ENCODE measurements at regions not wholly inside any gene's neighbourhood (a gene's known extent, or its start where the extent isn't known, plus 50 kb on each side); places are given as distances from the start of the nearest gene placed in this dataset.
"Not testable (repeated sequence)": the region's sequence is repeated elsewhere in the genome, so short reads cannot be mapped to it uniquely, and the experiment has no call there.

DNA sequence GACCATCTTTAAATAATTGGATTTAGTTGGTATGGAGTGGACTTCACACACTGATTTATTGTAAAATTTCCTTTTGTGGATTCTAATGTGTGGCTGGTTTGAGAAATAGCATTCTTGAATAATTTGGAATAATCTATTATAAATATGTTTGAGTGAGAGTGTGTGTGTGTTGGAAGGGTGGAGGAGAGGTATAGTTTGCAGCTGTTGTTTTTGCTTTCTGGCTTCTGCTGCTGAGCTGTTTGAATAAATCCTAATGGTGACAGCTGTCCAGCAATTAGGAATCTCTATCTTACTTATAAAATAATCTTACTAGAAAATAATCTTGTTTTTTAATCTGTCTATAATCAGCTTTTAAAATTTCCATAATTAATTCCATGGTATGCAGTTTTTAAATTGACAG is 1283.0 kb upstream of the CDH2 start:
- no peak for DNase-seq

GRCh38 chr18:29457316-29457889 is 1280.5 kb upstream of the CDH2 start:
- no peak for DNase-seq

GRCh38 chr18:29449424-29449823 is 1272.5 kb upstream of the CDH2 start:
- no peak for DNase-seq

DNA sequence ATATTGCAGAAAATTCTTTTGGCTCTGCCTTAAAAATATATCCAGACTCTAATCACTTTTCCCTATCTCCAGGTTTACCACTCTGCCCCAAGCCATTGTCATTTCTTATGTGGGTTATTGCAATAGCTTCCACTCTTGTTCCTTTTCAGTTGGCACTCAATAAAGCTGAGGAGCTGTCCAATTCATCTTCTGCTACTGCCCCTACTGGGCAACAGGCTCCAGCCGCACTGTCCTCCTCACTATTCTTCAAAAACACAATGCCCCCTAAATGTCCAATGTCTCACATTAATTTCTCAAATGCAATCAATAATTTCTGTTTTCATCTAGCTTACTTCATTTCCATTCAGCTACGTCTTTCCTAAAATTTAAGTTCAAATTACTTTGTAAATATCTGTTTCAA is 1262.5 kb upstream of the CDH2 start:
- no peak for DNase-seq

DNA sequence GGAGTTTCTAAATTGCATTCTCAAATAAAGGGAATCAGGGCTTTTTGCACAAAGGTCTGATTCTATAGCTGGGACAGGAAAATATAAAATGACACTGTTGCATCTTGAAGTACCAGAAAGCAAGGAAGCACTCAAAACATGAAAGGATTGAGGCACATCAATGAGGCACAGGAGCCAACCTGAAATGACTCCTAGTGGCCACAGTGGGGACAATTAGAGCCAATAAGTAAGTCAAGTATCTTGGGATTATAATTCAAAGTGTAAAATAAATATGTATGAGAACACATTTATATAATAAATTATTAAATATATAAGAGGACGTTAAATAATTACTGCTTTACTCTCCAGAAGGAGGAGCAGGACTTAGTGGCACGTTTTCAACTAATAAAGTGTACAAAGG is 1259.5 kb upstream of the CDH2 start:
- DNase-seq = no peak

GRCh38 chr18:29434650-29435049 is 1257.7 kb upstream of the CDH2 start:
- no peak for DNase-seq

- no peak for DNase-seq
Observed at GRCh38 chr18:29430416-29430815, 1253.5 kb upstream of the CDH2 start.

GRCh38 chr18:29418136-29418535 is 1241.2 kb upstream of the CDH2 start:
- DNase-seq = no peak

DNA sequence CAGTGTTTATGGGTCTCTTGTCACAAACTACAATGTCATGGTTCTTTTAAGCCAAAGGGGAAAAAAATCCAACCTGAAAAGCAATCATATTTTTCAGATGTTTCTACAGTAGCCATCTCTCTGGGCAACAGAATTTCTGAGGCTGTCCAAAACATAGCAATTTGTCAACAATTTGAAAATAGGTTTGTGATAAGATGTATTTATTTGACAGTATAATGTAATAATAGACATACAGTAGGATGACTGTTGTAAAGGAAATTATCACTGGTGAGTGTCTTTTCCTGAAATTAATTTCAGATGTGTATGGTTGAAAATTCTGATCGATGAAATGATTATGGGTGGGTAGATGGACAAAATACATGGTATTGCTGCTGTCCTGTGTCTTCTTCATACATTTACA is 1230.1 kb upstream of the CDH2 start:
- no peak for DNase-seq

GRCh38 chr18:29397536-29397935 is 1220.6 kb upstream of the CDH2 start:
- DNase-seq = no peak

GRCh38 chr18:29383311-29384273 is 1206.7 kb upstream of the CDH2 start:
- DNase-seq = no peak

- no peak for DNase-seq
Observed at GRCh38 chr18:29378651-29379136, 1201.8 kb upstream of the CDH2 start.

DNA sequence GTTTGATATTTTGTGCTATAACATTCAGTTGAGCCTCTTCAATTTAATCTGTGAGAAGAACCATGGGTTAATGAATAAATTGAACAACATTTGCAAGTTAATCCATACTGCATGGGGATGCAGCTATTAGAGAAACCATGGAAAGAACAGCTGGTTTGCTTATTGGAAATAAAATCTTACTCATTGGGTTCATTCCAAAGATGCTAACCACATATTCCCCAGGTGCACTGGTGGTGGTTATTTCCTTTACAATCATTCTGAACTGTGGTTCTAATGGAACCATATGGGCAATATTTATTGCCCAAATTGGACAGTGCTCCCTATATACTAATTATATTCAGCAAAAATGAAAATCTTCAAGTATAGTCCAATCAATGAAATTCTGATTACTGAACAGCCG is 1200.4 kb upstream of the CDH2 start:
- DNase-seq = no peak

DNA sequence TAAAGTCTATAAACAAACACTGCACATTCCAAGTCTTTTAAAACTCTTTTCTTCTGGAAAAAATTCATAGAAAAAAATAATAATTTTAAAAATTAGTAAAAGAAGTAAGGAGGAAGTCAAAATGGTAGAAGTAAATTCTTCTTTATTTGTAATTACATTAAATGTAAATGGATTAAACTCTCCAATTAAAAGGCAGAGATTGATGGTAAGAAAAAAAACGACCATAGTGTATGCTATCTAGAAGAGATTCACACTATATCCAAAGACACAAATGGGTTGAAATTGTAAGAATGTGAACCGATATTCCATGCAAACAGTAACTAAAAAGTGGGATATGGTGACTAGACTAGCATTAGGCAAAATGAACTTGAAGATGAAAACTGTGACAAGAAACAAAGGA is 1196.1 kb upstream of the CDH2 start:
- no peak for DNase-seq

- no peak for DNase-seq
Observed at GRCh38 chr18:29361843-29362242, 1184.9 kb upstream of the CDH2 start.

DNA sequence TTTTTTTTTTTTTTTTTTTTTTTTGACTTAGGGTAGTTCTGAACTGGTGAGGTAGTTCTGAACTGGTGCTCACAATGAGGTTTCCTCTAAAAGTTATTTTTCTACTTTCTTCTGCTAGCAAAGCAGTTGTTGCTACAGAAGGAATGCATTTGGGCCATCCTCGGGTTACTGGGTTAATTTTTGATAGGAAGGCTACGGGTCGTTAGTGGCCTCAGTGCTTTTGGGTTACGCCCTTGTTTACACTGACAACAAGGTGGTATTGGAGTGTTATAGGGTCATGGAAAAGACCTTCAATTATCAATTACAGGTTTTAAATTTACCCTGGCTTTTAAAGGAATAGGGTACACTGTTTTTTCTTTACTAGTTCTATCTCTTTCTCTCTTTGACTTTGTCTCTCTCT is 1183.7 kb upstream of the CDH2 start:
- not testable (repeated sequence) for DNase-seq

- not testable (repeated sequence) for DNase-seq
Observed at GRCh38 chr18:29359222-29359621, 1182.3 kb upstream of the CDH2 start.

DNA sequence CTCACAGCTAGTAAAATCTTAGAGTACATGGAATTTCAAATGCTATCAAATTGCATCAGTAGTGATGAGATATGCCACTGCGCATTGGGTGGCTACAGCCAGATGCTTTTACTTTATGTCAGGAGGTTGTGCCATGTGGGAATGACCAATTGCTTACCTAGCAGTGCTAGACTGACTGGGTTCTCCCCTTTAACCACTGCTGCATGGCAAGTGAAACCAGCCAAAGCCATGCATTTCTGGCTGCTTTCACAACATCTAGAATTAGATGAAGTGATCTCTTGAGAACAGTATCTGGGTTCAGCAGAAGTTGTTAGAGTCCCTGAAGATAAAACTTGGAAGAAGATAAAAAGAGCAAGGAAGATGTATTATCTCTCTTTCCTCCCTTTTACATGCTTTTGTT is 1174.2 kb upstream of the CDH2 start:
- no peak for DNase-seq

GRCh38 chr18:29328932-29329331 is 1152.0 kb upstream of the CDH2 start:
- no peak for DNase-seq

- no peak for DNase-seq
Observed at GRCh38 chr18:29326214-29326613, 1149.3 kb upstream of the CDH2 start.

DNA sequence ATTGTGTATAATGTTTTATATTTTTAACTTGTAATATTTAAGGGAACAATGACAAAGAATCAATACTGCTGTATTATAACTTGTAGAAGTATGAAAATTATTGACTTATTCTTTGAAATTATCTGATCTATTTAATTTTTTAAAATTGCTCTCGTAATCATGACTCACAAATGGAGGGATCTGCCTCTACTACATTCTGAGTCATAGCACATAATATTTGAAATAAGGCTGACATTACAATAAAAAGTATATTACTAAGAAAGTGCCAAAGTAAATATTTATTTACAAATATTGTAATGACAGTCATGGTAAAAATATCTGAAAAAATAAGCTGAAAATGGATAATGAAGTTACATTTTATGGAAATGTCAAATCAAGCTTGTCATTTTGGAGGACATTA is 1144.6 kb upstream of the CDH2 start:
- DNase-seq = no peak

GRCh38 chr18:29313312-29313711 is 1136.4 kb upstream of the CDH2 start:
- no peak for DNase-seq

- DNase-seq = no peak
Observed at GRCh38 chr18:29311580-29311979, 1134.7 kb upstream of the CDH2 start.

GRCh38 chr18:29309366-29309765 is 1132.4 kb upstream of the CDH2 start:
- no peak for DNase-seq
